SK-N-SH treated with all-trans-retinoic acid at 6 μM for 48 hours (cell line): ENCODE measurements at regions not wholly inside any gene's neighbourhood (a gene's known extent, or its start where the extent isn't known, plus 50 kb on each side); places are given as distances from the start of the nearest gene placed in this dataset.
"Not testable (repeated sequence)": the region's sequence is repeated elsewhere in the genome, so short reads cannot be mapped to it uniquely, and the experiment has no call there.

Source experiments
- ATAC-seq: fragments of 200-7000 bp; cut with Tn5 transposase; 3 replicates; pipeline ENCODE4 v1.9.1; 2020; ENCODE audit warnings: mild to moderate bottlenecking, moderate library complexity
- BACH2 ChIP-seq: fragments of 250-450 bp; sonication (Bioruptor Pico); IDR thresholded peaks from 2 replicates; pipeline ENCODE4 v1.9.0; 2021; ENCODE audit warnings: mild to moderate bottlenecking, borderline replicate concordance
- CSDC2 ChIP-seq: fragments of 250-450 bp; sonication (Bioruptor Pico); IDR thresholded peaks from 2 replicates; pipeline ENCODE4 v1.5.0; 2020; ENCODE audit warnings: mild to moderate bottlenecking, moderate library complexity
- GLIS3 ChIP-seq: fragments of 250-450 bp; sonication (Bioruptor Pico); IDR thresholded peaks from 2 replicates; pipeline ENCODE4 v1.5.0; 2020; ENCODE audit warnings: mild to moderate bottlenecking, moderate library complexity
- ISL1 ChIP-seq: fragments of 250-450 bp; sonication (Bioruptor Pico); IDR thresholded peaks from 2 replicates; pipeline ENCODE4 v2.1.2; 2022; ENCODE audit warnings: mild to moderate bottlenecking, moderate library complexity
- OSR1 ChIP-seq: fragments of 250-450 bp; sonication (Bioruptor Pico); IDR thresholded peaks from 2 replicates; pipeline ENCODE4 v1.8.0; 2022; ENCODE audit warnings: moderate library complexity, mild to moderate bottlenecking, inconsistent platforms
- PPARA ChIP-seq: fragments of 250-450 bp; sonication (Bioruptor Pico); IDR thresholded peaks from 2 replicates; pipeline ENCODE4 v1.5.0; 2020; ENCODE audit warnings: mild to moderate bottlenecking, borderline replicate concordance
- RARB ChIP-seq: fragments of 250-450 bp; sonication (Bioruptor Pico); IDR thresholded peaks from 2 replicates; pipeline ENCODE4 v1.8.0; 2021; ENCODE audit warnings: mild to moderate bottlenecking, moderate library complexity
- SNAI2 ChIP-seq: fragments of 250-450 bp; sonication (Bioruptor Pico); IDR thresholded peaks from 2 replicates; pipeline ENCODE4 v1.5.0; 2020; ENCODE audit warnings: mild to moderate bottlenecking, moderate library complexity
- TCF4 ChIP-seq: fragments of 250-450 bp; sonication (Bioruptor Pico); IDR thresholded peaks from 2 replicates; pipeline ENCODE4 v1.8.0; 2021; ENCODE audit warnings: mild to moderate bottlenecking, moderate library complexity, borderline replicate concordance
- TOX ChIP-seq: fragments of 250-450 bp; sonication (Bioruptor Pico); IDR thresholded peaks from 2 replicates; pipeline ENCODE4 v1.8.0; 2021; ENCODE audit warnings: mild to moderate bottlenecking, moderate library complexity, borderline replicate concordance
- ZC3H10 ChIP-seq: fragments of 250-450 bp; sonication (Bioruptor Pico); IDR thresholded peaks from 2 replicates; pipeline ENCODE4 v1.5.1; 2021; ENCODE audit warnings: mild to moderate bottlenecking, moderate library complexity
- ZFP3 ChIP-seq: fragments of 250-450 bp; sonication (Bioruptor Pico); IDR thresholded peaks from 2 replicates; pipeline ENCODE4 v1.5.0; 2020; ENCODE audit warnings: mild to moderate bottlenecking, moderate library complexity
- ZFP30 ChIP-seq: fragments of 450-650 bp; formaldehyde crosslinking; IDR thresholded peaks from 2 replicates; pipeline ENCODE4 v1.5.0; 2022; ENCODE audit warnings: mild to moderate bottlenecking, moderate library complexity
- ZNF565 ChIP-seq: fragments of 450-650 bp; formaldehyde crosslinking; conservative IDR thresholded peaks from 2 replicates; pipeline ENCODE4 v1.5.0; 2020; ENCODE audit warnings: low read depth, mild to moderate bottlenecking, moderate library complexity
- ZNF70 ChIP-seq: fragments of 450-650 bp; formaldehyde crosslinking; IDR thresholded peaks from 2 replicates; pipeline ENCODE4 v1.5.0; 2020; ENCODE audit warnings: mild to moderate bottlenecking, moderate library complexity
- ZNF8 ChIP-seq: fragments of 450-650 bp; formaldehyde crosslinking; IDR thresholded peaks from 2 replicates; pipeline ENCODE4 v1.5.0; 2020; ENCODE audit warnings: mild to moderate bottlenecking, moderate library complexity
- TF ChIP-seq, protein P1 (sequence below): fragments of 250-450 bp; sonication (Bioruptor Pico); IDR thresholded peaks from 2 replicates; pipeline ENCODE4 v1.8.0; 2021; ENCODE audit warnings: low read depth, mild to moderate bottlenecking, moderate library complexity, borderline replicate concordance
- TF ChIP-seq, protein P2 (sequence below): fragments of 250-450 bp; sonication (Bioruptor Pico); IDR thresholded peaks from 2 replicates; pipeline ENCODE4 v1.8.0; 2020; ENCODE audit warnings: mild to moderate bottlenecking, moderate library complexity, borderline replicate concordance
- TF ChIP-seq, protein P3 (sequence below): fragments of 250-450 bp; sonication (Bioruptor Pico); IDR thresholded peaks from 2 replicates; pipeline ENCODE4 v1.5.1; 2020; ENCODE audit warnings: low read depth, mild to moderate bottlenecking, moderate library complexity
- TF ChIP-seq, protein P4 (sequence below): fragments of 250-450 bp; sonication (Bioruptor Pico); IDR thresholded peaks from 2 replicates; pipeline ENCODE4 v1.5.0; 2020; ENCODE audit warnings: mild to moderate bottlenecking, moderate library complexity

DNA sequence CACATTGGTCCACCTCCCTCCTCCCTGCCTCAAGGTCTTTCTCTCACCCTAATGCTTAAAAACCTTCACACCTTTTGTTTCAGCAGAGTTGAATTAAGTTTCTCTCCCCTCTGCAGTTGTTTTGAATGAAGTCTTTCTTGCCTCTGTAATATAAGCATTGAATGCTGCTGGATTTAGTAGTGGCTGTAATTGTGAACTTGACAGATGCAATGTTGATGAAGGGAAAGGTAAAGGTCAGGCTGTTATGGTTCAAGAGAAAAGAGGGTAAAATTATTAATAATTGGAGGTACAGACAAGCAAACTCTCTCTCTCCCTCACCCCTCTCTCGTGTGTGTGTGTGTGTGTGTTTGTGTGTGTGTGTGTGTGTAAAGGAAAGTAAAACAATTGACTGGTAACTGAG is 509.8 kb downstream of the AMY1C start:
- ATAC-seq = no peak
- no peak for TF ChIP-seq ZNF8
- no peak for TF ChIP-seq TOX
- TF ChIP-seq TCF4 (CRISPR knock-in tag) = no peak
- TF ChIP-seq ISL1 (CRISPR knock-in tag) = no peak
- TF ChIP-seq BACH2 = no peak
- TF ChIP-seq GLIS3 (CRISPR knock-in tag) = no peak
- TF ChIP-seq ZFP3 = no peak
- TF ChIP-seq CSDC2 = no peak
- TF ChIP-seq, protein P1, sequence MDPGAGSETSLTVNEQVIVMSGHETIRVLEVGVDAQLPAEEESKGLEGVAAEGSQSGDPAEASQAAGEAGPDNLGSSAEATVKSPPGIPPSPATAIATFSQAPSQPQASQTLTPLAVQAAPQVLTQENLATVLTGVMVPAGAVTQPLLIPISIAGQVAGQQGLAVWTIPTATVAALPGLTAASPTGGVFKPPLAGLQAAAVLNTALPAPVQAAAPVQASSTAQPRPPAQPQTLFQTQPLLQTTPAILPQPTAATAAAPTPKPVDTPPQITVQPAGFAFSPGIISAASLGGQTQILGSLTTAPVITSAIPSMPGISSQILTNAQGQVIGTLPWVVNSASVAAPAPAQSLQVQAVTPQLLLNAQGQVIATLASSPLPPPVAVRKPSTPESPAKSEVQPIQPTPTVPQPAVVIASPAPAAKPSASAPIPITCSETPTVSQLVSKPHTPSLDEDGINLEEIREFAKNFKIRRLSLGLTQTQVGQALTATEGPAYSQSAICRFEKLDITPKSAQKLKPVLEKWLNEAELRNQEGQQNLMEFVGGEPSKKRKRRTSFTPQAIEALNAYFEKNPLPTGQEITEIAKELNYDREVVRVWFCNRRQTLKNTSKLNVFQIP (CRISPR knock-in tag) = no peak
- TF ChIP-seq ZC3H10 (CRISPR knock-in tag) = no peak
- TF ChIP-seq SNAI2 = no peak
- TF ChIP-seq, protein P2, sequence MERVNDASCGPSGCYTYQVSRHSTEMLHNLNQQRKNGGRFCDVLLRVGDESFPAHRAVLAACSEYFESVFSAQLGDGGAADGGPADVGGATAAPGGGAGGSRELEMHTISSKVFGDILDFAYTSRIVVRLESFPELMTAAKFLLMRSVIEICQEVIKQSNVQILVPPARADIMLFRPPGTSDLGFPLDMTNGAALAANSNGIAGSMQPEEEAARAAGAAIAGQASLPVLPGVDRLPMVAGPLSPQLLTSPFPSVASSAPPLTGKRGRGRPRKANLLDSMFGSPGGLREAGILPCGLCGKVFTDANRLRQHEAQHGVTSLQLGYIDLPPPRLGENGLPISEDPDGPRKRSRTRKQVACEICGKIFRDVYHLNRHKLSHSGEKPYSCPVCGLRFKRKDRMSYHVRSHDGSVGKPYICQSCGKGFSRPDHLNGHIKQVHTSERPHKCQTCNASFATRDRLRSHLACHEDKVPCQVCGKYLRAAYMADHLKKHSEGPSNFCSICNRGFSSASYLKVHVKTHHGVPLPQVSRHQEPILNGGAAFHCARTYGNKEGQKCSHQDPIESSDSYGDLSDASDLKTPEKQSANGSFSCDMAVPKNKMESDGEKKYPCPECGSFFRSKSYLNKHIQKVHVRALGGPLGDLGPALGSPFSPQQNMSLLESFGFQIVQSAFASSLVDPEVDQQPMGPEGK = no peak
- TF ChIP-seq ZNF70 (CRISPR knock-in tag) = no peak

DNA sequence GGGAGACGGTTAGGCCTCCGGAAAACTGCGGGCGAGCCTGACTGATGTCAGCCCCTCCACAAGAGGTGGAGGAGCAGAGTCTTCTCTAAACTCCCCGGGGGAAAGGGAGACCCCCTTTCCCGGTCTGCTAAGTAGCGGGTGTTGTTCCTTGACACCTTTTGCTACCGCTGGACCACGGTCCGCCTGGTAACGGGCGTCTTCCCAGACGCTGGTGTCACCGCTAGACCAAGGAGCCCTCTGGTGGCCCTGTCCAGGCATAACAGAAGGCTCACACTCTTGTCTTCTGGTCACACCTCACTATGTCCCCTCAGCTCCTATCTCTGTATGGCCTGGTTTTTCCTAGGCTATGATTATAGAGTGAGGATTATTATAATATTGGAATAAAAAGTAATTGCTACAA is 513.4 kb downstream of the AMY1C start:
- ATAC-seq = not testable (repeated sequence)

DNA sequence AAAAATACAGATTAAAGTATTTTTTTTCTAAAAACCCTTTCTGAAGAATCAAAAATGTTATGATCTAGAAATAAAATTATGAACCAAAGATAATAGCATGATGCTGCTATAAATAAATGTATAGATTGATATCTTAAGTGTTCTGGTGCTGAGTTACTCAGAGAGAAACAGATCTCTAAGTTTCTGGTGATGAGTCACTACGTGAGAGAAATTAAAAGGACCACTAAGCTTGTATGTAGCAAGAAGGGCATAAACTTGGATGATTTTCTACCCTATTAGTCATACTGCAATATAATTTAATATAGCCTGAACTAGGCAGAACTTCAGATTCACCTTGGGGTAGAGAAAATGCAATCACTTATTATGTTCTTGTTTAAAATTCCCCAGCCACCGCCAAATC is 514.8 kb downstream of the AMY1C start:
- ATAC-seq = no peak
- TF ChIP-seq GLIS3 (CRISPR knock-in tag) (no peak), PPARA (CRISPR knock-in tag) (no peak), TCF4 (CRISPR knock-in tag) (peak; percentile 50; the same call in 1 of the 2 replicates), ZFP30 (CRISPR knock-in tag) (no peak), ZNF8 (0 out of 2 replicates have a peak, but pooled peaks have one; percentile 15), ISL1 (CRISPR knock-in tag) (peak; percentile 93), CSDC2 (0 out of 2 replicates have a peak, but pooled peaks have one; percentile 26)
- TF ChIP-seq, protein P3, sequence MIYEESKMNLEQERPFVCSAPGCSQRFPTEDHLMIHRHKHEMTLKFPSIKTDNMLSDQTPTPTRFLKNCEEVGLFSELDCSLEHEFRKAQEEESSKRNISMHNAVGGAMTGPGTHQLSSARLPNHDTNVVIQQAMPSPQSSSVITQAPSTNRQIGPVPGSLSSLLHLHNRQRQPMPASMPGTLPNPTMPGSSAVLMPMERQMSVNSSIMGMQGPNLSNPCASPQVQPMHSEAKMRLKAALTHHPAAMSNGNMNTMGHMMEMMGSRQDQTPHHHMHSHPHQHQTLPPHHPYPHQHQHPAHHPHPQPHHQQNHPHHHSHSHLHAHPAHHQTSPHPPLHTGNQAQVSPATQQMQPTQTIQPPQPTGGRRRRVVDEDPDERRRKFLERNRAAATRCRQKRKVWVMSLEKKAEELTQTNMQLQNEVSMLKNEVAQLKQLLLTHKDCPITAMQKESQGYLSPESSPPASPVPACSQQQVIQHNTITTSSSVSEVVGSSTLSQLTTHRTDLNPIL (CRISPR knock-in tag) = peak; percentile 72; the same call in 1 of the 2 replicates

DNA sequence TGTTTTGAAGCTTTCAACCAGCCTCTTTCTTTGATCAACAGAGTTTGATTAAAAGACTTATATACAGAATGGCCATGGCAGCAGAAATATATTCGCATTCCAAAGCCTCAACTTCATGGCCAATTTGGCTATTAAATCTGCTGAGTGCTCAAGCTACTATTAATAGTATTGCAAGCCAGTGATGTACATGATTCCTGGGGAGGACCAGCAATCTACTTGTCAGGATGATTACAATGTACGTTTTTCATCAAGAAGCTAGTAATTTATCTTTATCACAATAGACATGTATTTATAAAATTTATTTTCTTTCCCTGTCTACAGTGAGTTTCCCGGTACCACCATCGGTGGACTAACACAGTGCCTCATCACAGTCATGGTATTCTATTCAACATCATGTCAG is 515.5 kb downstream of the AMY1C start:
- no peak for TF ChIP-seq SNAI2
- TF ChIP-seq ZC3H10 (CRISPR knock-in tag) = no peak
- TF ChIP-seq ZNF8 = peak; percentile 14; the same call in 1 of the 2 replicates
- TF ChIP-seq GLIS3 (CRISPR knock-in tag) = no peak
- no peak for TF ChIP-seq PPARA (CRISPR knock-in tag)
- no peak for TF ChIP-seq ZFP3
- TF ChIP-seq, protein P1 (CRISPR knock-in tag) = no peak
- TF ChIP-seq RARB = no peak
- TF ChIP-seq ISL1 (CRISPR knock-in tag) = peak; percentile 62
- TF ChIP-seq CSDC2 = no peak
- TF ChIP-seq, protein P4, sequence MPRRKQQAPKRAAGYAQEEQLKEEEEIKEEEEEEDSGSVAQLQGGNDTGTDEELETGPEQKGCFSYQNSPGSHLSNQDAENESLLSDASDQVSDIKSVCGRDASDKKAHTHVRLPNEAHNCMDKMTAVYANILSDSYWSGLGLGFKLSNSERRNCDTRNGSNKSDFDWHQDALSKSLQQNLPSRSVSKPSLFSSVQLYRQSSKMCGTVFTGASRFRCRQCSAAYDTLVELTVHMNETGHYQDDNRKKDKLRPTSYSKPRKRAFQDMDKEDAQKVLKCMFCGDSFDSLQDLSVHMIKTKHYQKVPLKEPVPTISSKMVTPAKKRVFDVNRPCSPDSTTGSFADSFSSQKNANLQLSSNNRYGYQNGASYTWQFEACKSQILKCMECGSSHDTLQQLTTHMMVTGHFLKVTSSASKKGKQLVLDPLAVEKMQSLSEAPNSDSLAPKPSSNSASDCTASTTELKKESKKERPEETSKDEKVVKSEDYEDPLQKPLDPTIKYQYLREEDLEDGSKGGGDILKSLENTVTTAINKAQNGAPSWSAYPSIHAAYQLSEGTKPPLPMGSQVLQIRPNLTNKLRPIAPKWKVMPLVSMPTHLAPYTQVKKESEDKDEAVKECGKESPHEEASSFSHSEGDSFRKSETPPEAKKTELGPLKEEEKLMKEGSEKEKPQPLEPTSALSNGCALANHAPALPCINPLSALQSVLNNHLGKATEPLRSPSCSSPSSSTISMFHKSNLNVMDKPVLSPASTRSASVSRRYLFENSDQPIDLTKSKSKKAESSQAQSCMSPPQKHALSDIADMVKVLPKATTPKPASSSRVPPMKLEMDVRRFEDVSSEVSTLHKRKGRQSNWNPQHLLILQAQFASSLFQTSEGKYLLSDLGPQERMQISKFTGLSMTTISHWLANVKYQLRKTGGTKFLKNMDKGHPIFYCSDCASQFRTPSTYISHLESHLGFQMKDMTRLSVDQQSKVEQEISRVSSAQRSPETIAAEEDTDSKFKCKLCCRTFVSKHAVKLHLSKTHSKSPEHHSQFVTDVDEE (CRISPR knock-in tag) = no peak
- TF ChIP-seq ZNF565 (CRISPR knock-in tag) = no peak
- TF ChIP-seq OSR1 (CRISPR knock-in tag) = no peak
- no peak for TF ChIP-seq ZNF70 (CRISPR knock-in tag)
- ATAC-seq = no peak
